Esophagus squamous epithelium (tissue), 5 donors: ENCODE measurements at regions not wholly inside any gene's neighbourhood (a gene's known extent, or its start where the extent isn't known, plus 50 kb on each side); places are given as distances from the start of the nearest gene placed in this dataset.

Experiments used
- DNase-seq: peaks from one replicate; lab custom pipeline; 2025; lab: John Stamatoyannopoulos, UW
- H3K27ac ChIP-seq, 4 donors: fragments of 200-600 bp; sonication (generic); one replicate each; pipeline ENCODE4 v1.5.1; 2016 to 2019; ENCODE audit warnings: mild to moderate bottlenecking in 1 of 4
- H3K27me3 ChIP-seq, 4 donors: fragments of 200-600 bp; sonication (generic); 1 replicate in 3 of 4; 2 replicates in 1 of 4; pipeline versions ENCODE4 v1.5.1 to v1.6.0; 2017 to 2021; ENCODE audit warnings: antibody characterized with exemption in 1 of 4
- H3K36me3 ChIP-seq, 3 donors: fragments of 200-600 bp; sonication (generic); one replicate each; pipeline ENCODE4 v1.5.1; 2016 to 2019
- H3K4me1 ChIP-seq, 3 donors: fragments of 200-600 bp; sonication (generic); one replicate each; pipeline ENCODE4 v1.5.1; 2017 to 2019
- H3K4me3 ChIP-seq, 4 donors: fragments of 200-600 bp; sonication (generic); 1 replicate in 3 of 4; 2 replicates in 1 of 4; pipeline ENCODE4 v1.5.1; 2016 to 2019; ENCODE audit warnings: mild to moderate bottlenecking in 2 of 4, moderate library complexity in 1 of 4
- H3K9me3 ChIP-seq, 3 donors: fragments of 200-600 bp; sonication (generic); one replicate each; pipeline ENCODE4 v1.5.1; 2016 to 2019
- POLR2A ChIP-seq, 4 donors: fragments of 450-650 bp; IDR thresholded peaks; one replicate each; pipeline ENCODE4 v1.6.1; 2017; ENCODE audit warnings: antibody characterized with exemption in 4 of 4, mild to moderate bottlenecking in 4 of 4, moderate library complexity in 3 of 4
- WGBS, 2 donors: methylation state at CpG; one replicate each; pipeline ENCODE4 v1.1.5; 2018; 5-methylcytosine and 5-hydroxymethylcytosine counted together
- intact Hi-C: fragments of 100-400 bp; cut with DNase I; formaldehyde crosslinking; loops from one replicate; pipeline ENCODE4 v1.15.0; 2022
- TF ChIP-seq, protein P1 (sequence below), 6 experiments: fragments of 450-650 bp in 4 of 6; fragments of 200-600 bp in 2 of 6; sonication (generic) in 2 of 6; IDR thresholded peaks; one replicate each; pipeline ENCODE4 v1.5.1; 2016 to 2019; ENCODE audit warnings: antibody characterized with exemption in 6 of 6, mild to moderate bottlenecking in 4 of 6, moderate library complexity in 4 of 6
- donor health status: DM: yes; HTN: yes; CAD: no.

DNA sequence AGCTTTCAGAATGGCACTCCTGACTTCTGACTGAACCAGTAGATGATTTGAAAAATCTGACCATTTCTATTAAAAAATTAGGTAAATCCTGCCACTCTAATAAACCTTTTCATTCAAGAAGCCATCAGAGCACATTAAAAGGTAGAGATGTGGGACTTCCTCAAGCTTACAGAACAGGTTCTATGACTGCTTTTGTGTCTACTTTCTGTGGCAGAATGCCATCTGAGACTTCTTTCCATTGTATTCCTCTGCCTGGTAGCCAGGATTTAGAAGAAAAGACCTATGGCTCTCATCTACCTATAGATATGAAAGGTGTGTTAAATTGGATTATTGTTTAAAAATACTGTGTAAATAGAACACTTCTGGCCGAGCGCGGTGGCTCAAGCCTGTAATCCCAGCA is 99.9 kb upstream of the NABP1 start:
- TF ChIP-seq POLR2A (IDR thresholded peaks at IDR 0.05) = no peak
- TF ChIP-seq, protein P1, sequence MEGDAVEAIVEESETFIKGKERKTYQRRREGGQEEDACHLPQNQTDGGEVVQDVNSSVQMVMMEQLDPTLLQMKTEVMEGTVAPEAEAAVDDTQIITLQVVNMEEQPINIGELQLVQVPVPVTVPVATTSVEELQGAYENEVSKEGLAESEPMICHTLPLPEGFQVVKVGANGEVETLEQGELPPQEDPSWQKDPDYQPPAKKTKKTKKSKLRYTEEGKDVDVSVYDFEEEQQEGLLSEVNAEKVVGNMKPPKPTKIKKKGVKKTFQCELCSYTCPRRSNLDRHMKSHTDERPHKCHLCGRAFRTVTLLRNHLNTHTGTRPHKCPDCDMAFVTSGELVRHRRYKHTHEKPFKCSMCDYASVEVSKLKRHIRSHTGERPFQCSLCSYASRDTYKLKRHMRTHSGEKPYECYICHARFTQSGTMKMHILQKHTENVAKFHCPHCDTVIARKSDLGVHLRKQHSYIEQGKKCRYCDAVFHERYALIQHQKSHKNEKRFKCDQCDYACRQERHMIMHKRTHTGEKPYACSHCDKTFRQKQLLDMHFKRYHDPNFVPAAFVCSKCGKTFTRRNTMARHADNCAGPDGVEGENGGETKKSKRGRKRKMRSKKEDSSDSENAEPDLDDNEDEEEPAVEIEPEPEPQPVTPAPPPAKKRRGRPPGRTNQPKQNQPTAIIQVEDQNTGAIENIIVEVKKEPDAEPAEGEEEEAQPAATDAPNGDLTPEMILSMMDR (IDR thresholded peaks at IDR 0.05) = no peak
- Histone ChIP-seq H3K9me3 (no peaks in the 10 kb centered on the region), H3K36me3 (no peaks in the 10 kb centered on the region), H3K4me3 (no peak overlapping the region), H3K27me3 (no peaks in the 10 kb centered on the region), H3K4me1 (peaks cover 0 to 9% (median 0%) of the 10 kb centered on the region in 3 donors), H3K27ac (no peak overlapping the region)
- 51 to 72% methylated on average over 3 of the region's 3 CpGs for WGBS, 2 donors
- DNase-seq = no peak
- intact Hi-C loops = no loop called here

DNA sequence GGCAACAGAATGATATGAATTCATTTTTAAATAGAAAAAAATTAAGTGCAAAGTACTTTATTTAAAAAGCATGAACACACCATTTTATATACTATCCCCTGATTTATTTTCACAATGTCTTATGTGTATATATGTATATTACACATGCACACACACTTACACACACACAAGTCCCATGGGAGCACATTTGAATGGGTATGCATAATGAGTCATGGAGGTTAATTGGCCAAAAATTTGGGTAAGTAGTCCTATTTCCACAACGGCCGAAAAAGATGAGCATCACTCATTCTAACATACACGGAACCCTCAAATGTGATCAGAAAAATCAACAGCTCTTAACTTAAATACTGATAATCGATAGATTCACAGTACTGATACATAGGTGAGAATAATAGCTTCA is 97.4 kb upstream of the NABP1 start:
- no peak overlapping the region for H3K4me3 ChIP-seq
- no peak for DNase-seq
- no peak for TF ChIP-seq POLR2A (IDR thresholded peaks at IDR 0.05)
- TF ChIP-seq, protein P1 (IDR thresholded peaks at IDR 0.05) = no peak
- H3K4me1 ChIP-seq = peaks cover 0 to 5% (median 0%) of the 10 kb centered on the region in 3 donors
- no peaks in the 10 kb centered on the region for H3K36me3 ChIP-seq
- H3K9me3 ChIP-seq = no peaks in the 10 kb centered on the region
- 79 to 88% methylated on average over 4 of the region's 4 CpGs for WGBS, 2 donors
- no peak overlapping the region for H3K27ac ChIP-seq
- no peaks in the 10 kb centered on the region for H3K27me3 ChIP-seq
- intact Hi-C loops = no loop called here

DNA sequence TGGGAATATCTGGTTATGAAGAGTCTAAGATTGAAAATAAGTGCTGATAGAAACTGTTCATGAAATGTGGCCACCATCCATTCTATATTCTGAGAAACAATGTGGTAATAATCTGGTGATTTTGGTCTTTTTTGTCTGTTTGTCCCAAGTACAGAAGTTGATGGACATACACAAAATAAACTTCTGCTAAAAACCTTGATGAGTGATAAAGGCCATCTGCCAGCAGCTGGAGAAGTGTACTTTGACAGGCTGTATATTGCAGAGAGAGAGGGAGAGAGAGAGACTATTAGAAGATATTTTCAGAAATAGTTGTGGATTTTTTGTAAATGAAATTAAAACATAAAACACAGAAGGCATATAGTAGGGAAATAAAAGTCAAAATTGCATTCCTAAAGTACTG is 96.9 kb upstream of the NABP1 start:
- H3K36me3 ChIP-seq = no peaks in the 10 kb centered on the region
- no peaks in the 10 kb centered on the region for H3K9me3 ChIP-seq
- H3K4me1 ChIP-seq = peaks cover 0 to 5% (median 0%) of the 10 kb centered on the region in 3 donors
- TF ChIP-seq, protein P1 (IDR thresholded peaks at IDR 0.05) = no peak
- TF ChIP-seq POLR2A (IDR thresholded peaks at IDR 0.05) = no peak
- no peak overlapping the region for H3K27ac ChIP-seq
- no peaks in the 10 kb centered on the region for H3K27me3 ChIP-seq
- H3K4me3 ChIP-seq = no peak overlapping the region
- no peak for DNase-seq
- intact Hi-C loops = no loop called here

DNA sequence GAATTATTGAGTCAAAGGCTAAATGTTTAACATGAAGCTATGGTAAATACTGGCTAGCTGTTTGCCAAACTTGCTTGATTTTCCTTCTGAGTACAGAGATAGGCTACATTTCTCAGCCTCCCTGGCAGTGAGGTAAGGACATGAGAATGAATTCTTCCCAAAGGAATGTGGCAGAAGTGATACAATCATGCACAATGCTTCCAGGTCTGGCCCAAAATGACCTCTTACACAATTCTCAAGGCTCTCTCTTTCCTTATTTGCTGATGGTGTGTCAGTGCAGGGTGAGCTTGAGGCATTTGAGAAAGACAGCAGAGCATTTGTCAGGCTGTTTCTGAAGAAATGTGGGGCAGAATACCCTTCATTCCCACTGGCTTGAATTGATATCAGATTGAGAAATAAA is 95.6 kb upstream of the NABP1 start:
- DNase-seq = no peak
- Histone ChIP-seq H3K4me3 (no peak overlapping the region), H3K27me3 (no peaks in the 10 kb centered on the region), H3K27ac (no peak overlapping the region), H3K36me3 (no peaks in the 10 kb centered on the region), H3K9me3 (no peaks in the 10 kb centered on the region), H3K4me1 (peaks cover 0 to 5% (median 0%) of the 10 kb centered on the region in 3 donors)
- no peak for TF ChIP-seq POLR2A (IDR thresholded peaks at IDR 0.05)
- TF ChIP-seq, protein P1 (IDR thresholded peaks at IDR 0.05) = no peak
- intact Hi-C loops = no loop called here

DNA sequence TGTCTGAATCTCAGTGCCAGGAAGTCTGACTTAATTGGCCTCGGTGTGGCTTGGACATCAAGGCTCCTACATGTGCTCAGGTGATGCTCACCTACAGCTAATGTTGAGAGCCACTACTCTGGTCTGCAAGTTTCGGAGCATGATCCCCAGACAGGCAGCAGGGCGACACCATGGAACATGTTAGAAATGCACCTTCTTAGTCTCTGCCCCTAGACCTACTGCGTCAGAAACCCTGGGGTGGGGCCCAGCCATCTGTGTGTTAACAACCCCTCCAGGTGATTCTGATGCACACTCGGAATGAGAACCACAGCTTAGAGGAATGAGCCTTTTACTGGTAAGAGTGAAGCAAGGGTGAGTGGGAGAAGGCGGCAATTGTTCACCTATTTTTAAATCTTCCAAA is 86.9 kb upstream of the NABP1 start:
- no peak overlapping the region for H3K4me3 ChIP-seq
- no peaks in the 10 kb centered on the region for H3K9me3 ChIP-seq
- peaks cover 0 to 8% (median 0%) of the 10 kb centered on the region in 3 donors for H3K4me1 ChIP-seq
- H3K27ac ChIP-seq = no peak overlapping the region
- no peaks in the 10 kb centered on the region for H3K27me3 ChIP-seq
- no peaks in the 10 kb centered on the region for H3K36me3 ChIP-seq
- 91 to 93% methylated on average over 4 to 6 of the region's 6 CpGs for WGBS, 2 donors
- intact Hi-C loops = no loop called here
- DNase-seq = no peak
- TF ChIP-seq, protein P1 (IDR thresholded peaks at IDR 0.05) = no peak
- TF ChIP-seq POLR2A (IDR thresholded peaks at IDR 0.05) = no peak
